K562 (cell line): ENCODE measurements at regions not wholly inside any gene's neighbourhood (a gene's known extent, or its start where the extent isn't known, plus 50 kb on each side); places are given as distances from the start of the nearest gene placed in this dataset.

Experiments used
- ATAC-seq: fragments of 200-7000 bp; cut with Tn5 transposase; 3 replicates; pipeline ENCODE4 v1.9.1; 2020; ENCODE audit warnings: moderate library complexity
- BruUV-seq: library from RNA; stranded (reverse); fragments of 400-500 nt; replicated peaks from 2 replicates; lab custom pipeline; 2021; lab: Mats Ljungman, UMichigan
- CTCF ChIA-PET: fragments of 300-600 bp; formaldehyde crosslinking; extraction: SDS; loops from one replicate; lab custom pipeline; 2021; ENCODE audit warnings: low intra/inter-chr PET ratio; lab: Yijun Ruan, JAX
- POLR2A ChIA-PET: fragments of 300-600, 350-650 bp; sonication (Branson Sonifier 250); formaldehyde crosslinking; extraction: SDS; loops from one replicate; lab custom pipeline; 2021; ENCODE audit warnings: antibody characterized with exemption, inconsistent platforms; lab: Yijun Ruan, JAX
- DNase-seq, 4 experiments: peaks; one replicate each; pipeline versions ENCODE4 v3.0.0 to v3.0.0-alpha.2; 2011 to 2018; ENCODE audit warnings: low spot score in 3 of 4, mixed read lengths in 3 of 4; ENCODE audit errors: extremely low read depth in 1 of 4
- FAIRE-seq: peaks from 2 replicates; lab custom pipeline; 2011; peaks lifted over from hg19 to GRCh38; lab: Jason Lieb, UNC
- H2AFZ ChIP-seq: 2 replicates; pipeline ENCODE4 v1.6.0; 2011; ENCODE audit warnings: low read depth, low read length, control low read depth, inconsistent platforms
- H3K27ac ChIP-seq: fragments of 200-600 bp; 3 replicates; pipeline ENCODE4 v1.8.0; 2011; ENCODE audit warnings: low read depth, mild to moderate bottlenecking, control low read depth, inconsistent platforms, low read length, moderate library complexity, mixed read lengths; ENCODE audit errors: extremely low read depth
- H3K27me3 ChIP-seq, 2 experiments: fragments of 300-600 bp in 1 of 2; 2 replicates in 1 of 2; 3 replicates in 1 of 2; pipeline versions ENCODE4 v1.6.0 to v1.8.0; 2011; ENCODE audit warnings: inconsistent platforms in 2 of 2, low read length in 2 of 2, mild to moderate bottlenecking in 1 of 2, mixed read lengths in 1 of 2, moderate library complexity in 1 of 2; ENCODE audit not compliant: control insufficient read depth in 2 of 2, insufficient read depth in 2 of 2
- H3K36me3 ChIP-seq: fragments of 300-600 bp; 3 replicates; pipeline ENCODE4 v1.8.0; 2011; ENCODE audit warnings: mild to moderate bottlenecking, low read length, inconsistent platforms; ENCODE audit not compliant: control insufficient read depth, insufficient read depth
- H3K4me1 ChIP-seq, 2 experiments: fragments of 200-600 bp in 1 of 2; replicated peaks in 1 of 2; 2 replicates in 1 of 2; 3 replicates in 1 of 2; pipeline versions ENCODE4 v1.5.1 to v1.8.0; 2011; ENCODE audit warnings: inconsistent platforms in 2 of 2, low read length in 2 of 2, mild to moderate bottlenecking in 1 of 2, mixed read lengths in 1 of 2, moderate library complexity in 1 of 2; ENCODE audit not compliant: control insufficient read depth in 2 of 2, insufficient read depth in 2 of 2
- H3K4me2 ChIP-seq: 2 replicates; pipeline ENCODE4 v1.6.1; 2011; ENCODE audit warnings: low read length, control low read depth, inconsistent platforms, mixed read lengths; ENCODE audit not compliant: insufficient read depth
- H3K4me3 ChIP-seq: fragments of 200-600 bp; sonication (generic), shearing (Covaris generic); 2 replicates; pipeline ENCODE4 v1.5.1; 2016; ENCODE audit warnings: control low read depth, inconsistent platforms
- H3K79me2 ChIP-seq: fragments of 200-600 bp; 3 replicates; pipeline ENCODE4 v1.8.0; 2011; ENCODE audit warnings: low read length, inconsistent platforms; ENCODE audit not compliant: control insufficient read depth, insufficient read depth
- H3K9ac ChIP-seq, 2 experiments: 2 replicates each; pipeline versions ENCODE4 v1.6.0 to v1.6.1; 2011; ENCODE audit warnings: low read depth in 2 of 2, low read length in 2 of 2, control low read depth in 1 of 2, inconsistent platforms in 1 of 2, mild to moderate bottlenecking in 1 of 2, mixed read lengths in 1 of 2; ENCODE audit not compliant: insufficient read depth in 1 of 2
- H3K9me1 ChIP-seq: one replicate; pipeline ENCODE4 v1.6.0; 2011; ENCODE audit warnings: inconsistent platforms, mild to moderate bottlenecking, low read length, moderate library complexity; ENCODE audit not compliant: control insufficient read depth, insufficient read depth
- H3K9me3 ChIP-seq: replicated peaks from 2 replicates; pipeline ENCODE4 v1.5.1; 2011; ENCODE audit warnings: low read depth, low read length, inconsistent platforms; ENCODE audit not compliant: control insufficient read depth, insufficient read depth
- H4K20me1 ChIP-seq: replicated peaks from 2 replicates; pipeline ENCODE4 v1.6.1; 2011; ENCODE audit warnings: low read length, inconsistent platforms, mixed read lengths; ENCODE audit not compliant: control insufficient read depth, insufficient read depth
- C11orf30 ChIP-seq: fragments of 450-650 bp; IDR thresholded peaks from 2 replicates; pipeline ENCODE4 v1.6.1; 2016; ENCODE audit warnings: low read depth, mild to moderate bottlenecking
- FOXK2 ChIP-seq, 2 experiments: fragments of 450-650 bp; IDR thresholded peaks in 1 of 2; conservative IDR thresholded peaks in 1 of 2; 2 replicates each; pipeline ENCODE4 v1.6.1; 2016; ENCODE audit warnings: low read depth in 2 of 2, mild to moderate bottlenecking in 1 of 2
- FOXO4 ChIP-seq: fragments of 450-650 bp; formaldehyde crosslinking; IDR thresholded peaks from 2 replicates; pipeline ENCODE4 v1.4.0; 2020; ENCODE audit warnings: mild to moderate bottlenecking, moderate library complexity
- MAFG ChIP-seq: fragments of 450-650 bp; conservative IDR thresholded peaks from 2 replicates; pipeline ENCODE4 v1.6.1; 2016; ENCODE audit warnings: missing genetic modification characterization, missing compliant biosample characterization
- PHF21A ChIP-seq: fragments of 450-650 bp; IDR thresholded peaks from 2 replicates; pipeline ENCODE4 v1.6.1; 2017; ENCODE audit warnings: low read depth, borderline replicate concordance
- SMARCA4 ChIP-seq: fragments of 450-650 bp; IDR thresholded peaks from 2 replicates; pipeline ENCODE4 v1.6.1; 2016
- ZMIZ1 ChIP-seq, 2 experiments: fragments of 150-350 bp in 1 of 2; IDR thresholded peaks; 2 replicates each; pipeline ENCODE4 v1.6.1; 2012 to 2016; ENCODE audit warnings: low read depth in 2 of 2, low read length in 2 of 2, mild to moderate bottlenecking in 1 of 2, moderate library complexity in 1 of 2
- ZNF316 ChIP-seq: fragments of 450-650 bp; IDR thresholded peaks from 2 replicates; pipeline ENCODE4 v1.6.1; 2016
- ZNF444 ChIP-seq: fragments of 250-450 bp; sonication (Bioruptor Pico); IDR thresholded peaks from 2 replicates; pipeline ENCODE4 v1.4.0; 2020; ENCODE audit warnings: mild to moderate bottlenecking, moderate library complexity
- WGBS: fragments of 100-300 bp; shearing (Covaris generic); methylation state at CpG from one replicate; pipeline ENCODE4 v1.1.6; 2016; ENCODE audit warnings: low coverage, mixed read lengths; ENCODE audit not compliant: insufficient coverage; ENCODE audit errors: missing lambda C conversion rate; 5-methylcytosine and 5-hydroxymethylcytosine counted together
- in situ Hi-C: fragments of 300-500 bp; cut with MboI; formaldehyde crosslinking; loops from 4 replicates; pipeline ENCODE4 v1.15.0; 2018; ENCODE audit warnings: inconsistent platforms, mixed read lengths
- intact Hi-C: fragments of 100-400 bp; cut with micrococcal nuclease; formaldehyde crosslinking; loops from 2 replicates; pipeline ENCODE4 v1.14.2; 2022

- Histone ChIP-seq H3K4me3 (no peak overlapping the region), H2AFZ (no peak overlapping the region), H3K79me2 (no peaks in the 10 kb centered on the region), H3K9ac (no peak overlapping the region), H3K27me3 (no peaks in the 10 kb centered on the region), H3K36me3 (no peaks in the 10 kb centered on the region), H3K27ac (no peak overlapping the region), H3K9me3 (no peaks in the 10 kb centered on the region), H4K20me1 (no peaks in the 10 kb centered on the region; the same call in 1 of the 2 replicates), H3K4me1 (no peaks in the 10 kb centered on the region), H3K9me1 (no peaks in the 10 kb centered on the region), H3K4me2 (no peak overlapping the region)
- TF ChIP-seq ZMIZ1 (IDR thresholded peaks at IDR 0.05; ENCODE audit: low read depth in 2 of 2, low read length in 2 of 2) = no peak
- 0 out of 2 replicates have a peak, but pooled peaks have one; percentile 25 for TF ChIP-seq MAFG (tag)
- TF ChIP-seq PHF21A = no peak
- TF ChIP-seq C11orf30 = peak; percentile 22; the same call in 1 of the 2 replicates
- peak; percentile 63 for TF ChIP-seq ZNF316
- TF ChIP-seq SMARCA4 = no peak
- no peak for TF ChIP-seq FOXK2 (conservative IDR thresholded peaks at IDR 0.05 in 1 of 2, IDR thresholded peaks at IDR 0.05 in 1 of 2; ENCODE audit: low read depth in 2 of 2)
- no peak for TF ChIP-seq FOXO4 (CRISPR knock-in tag)
- no peak for TF ChIP-seq ZNF444 (CRISPR knock-in tag)
- in situ Hi-C loops (no loop called here), intact Hi-C loops (loop anchor here (10.0 kb wide), 2 partner anchors 234 to 344 kb away; no protein-coding TSS in a partner anchor)
- no peak for FAIRE-seq
- BruUV-seq = no TSS peak
- DNase-seq = no peak
- 2% methylated on average over 2 of the region's 2 CpGs for WGBS
- ChIA-PET POLR2A (interaction anchor here (0.6 kb wide), 1 partner anchor 8 kb away, joined by 3 read pairs; no protein-coding TSS in a partner anchor), CTCF (no interaction called here)
- ATAC-seq = no peak
Observed at GRCh38 chr1:37090671-37091070, 56.4 kb upstream of the GRIK3 start.
